B cell (primary cell): ENCODE measurements at regions not wholly inside any gene's neighbourhood (a gene's known extent, or its start where the extent isn't known, plus 50 kb on each side); places are given as distances from the start of the nearest gene placed in this dataset.

Source experiments
- CTCF ChIP-seq: fragments of 200-600 bp; IDR thresholded peaks from one replicate; pipeline ENCODE4 v1.8.0; 2022; ENCODE audit warnings: antibody characterized with exemption, mild to moderate bottlenecking
- EZH2 ChIP-seq: IDR thresholded peaks from 2 replicates; pipeline ENCODE4 v1.6.1; 2012; ENCODE audit warnings: borderline replicate concordance, low read depth, mild to moderate bottlenecking, moderate library complexity, low read length; ENCODE audit not compliant: insufficient read depth, poor library complexity, severe bottlenecking

- TF ChIP-seq CTCF (no peak), EZH2 (no peak)
Observed at GRCh38 chr4:42252315-42252714, 99.9 kb upstream of the BEND4 start.
